ENCODE measurements at regions not wholly inside any gene's neighbourhood (a gene's known extent, or its start where the extent isn't known, plus 50 kb on each side); places are given as distances from the start of the nearest gene placed in this dataset.

DNA sequence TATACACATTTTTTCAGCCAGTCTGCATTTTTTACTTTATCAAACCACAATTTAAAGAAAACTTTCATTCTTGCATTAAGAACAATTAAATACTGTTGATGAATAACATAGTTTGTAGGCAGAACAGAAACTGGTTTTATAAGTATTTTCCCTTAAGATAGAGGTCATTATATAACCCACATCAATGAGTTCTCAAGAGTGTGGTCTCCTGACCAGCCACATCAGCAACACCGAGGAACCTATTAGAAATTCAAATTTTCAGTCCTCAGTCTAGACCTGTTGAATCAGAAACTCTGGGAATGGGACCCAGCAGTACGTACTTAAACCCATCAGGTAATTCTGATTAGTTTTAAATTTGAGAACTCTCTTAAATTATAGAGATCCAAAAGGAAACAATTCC is 299.6 kb upstream of the ARSJ start:
- DNase-seq (ENCODE audit: low read depth) = no peak
- TF ChIP-seq, protein P1, sequence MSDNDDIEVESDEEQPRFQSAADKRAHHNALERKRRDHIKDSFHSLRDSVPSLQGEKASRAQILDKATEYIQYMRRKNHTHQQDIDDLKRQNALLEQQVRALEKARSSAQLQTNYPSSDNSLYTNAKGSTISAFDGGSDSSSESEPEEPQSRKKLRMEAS (IDR thresholded peaks at IDR 0.05; ENCODE audit: low read depth, low read length) = no peak
- TF ChIP-seq POLR2A (IDR thresholded peaks at IDR 0.05; ENCODE audit: extremely low read depth, insufficient read length) (no peak), MYC (IDR thresholded peaks at IDR 0.05; ENCODE audit: low read depth, low read length) (no peak)
- TF ChIP-seq, protein P2, sequence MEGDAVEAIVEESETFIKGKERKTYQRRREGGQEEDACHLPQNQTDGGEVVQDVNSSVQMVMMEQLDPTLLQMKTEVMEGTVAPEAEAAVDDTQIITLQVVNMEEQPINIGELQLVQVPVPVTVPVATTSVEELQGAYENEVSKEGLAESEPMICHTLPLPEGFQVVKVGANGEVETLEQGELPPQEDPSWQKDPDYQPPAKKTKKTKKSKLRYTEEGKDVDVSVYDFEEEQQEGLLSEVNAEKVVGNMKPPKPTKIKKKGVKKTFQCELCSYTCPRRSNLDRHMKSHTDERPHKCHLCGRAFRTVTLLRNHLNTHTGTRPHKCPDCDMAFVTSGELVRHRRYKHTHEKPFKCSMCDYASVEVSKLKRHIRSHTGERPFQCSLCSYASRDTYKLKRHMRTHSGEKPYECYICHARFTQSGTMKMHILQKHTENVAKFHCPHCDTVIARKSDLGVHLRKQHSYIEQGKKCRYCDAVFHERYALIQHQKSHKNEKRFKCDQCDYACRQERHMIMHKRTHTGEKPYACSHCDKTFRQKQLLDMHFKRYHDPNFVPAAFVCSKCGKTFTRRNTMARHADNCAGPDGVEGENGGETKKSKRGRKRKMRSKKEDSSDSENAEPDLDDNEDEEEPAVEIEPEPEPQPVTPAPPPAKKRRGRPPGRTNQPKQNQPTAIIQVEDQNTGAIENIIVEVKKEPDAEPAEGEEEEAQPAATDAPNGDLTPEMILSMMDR (IDR thresholded peaks at IDR 0.05; ENCODE audit: low read depth, low read length) = no peak
- no peak overlapping the region for H3K4me3 ChIP-seq (ENCODE audit: low read depth, low read length)

DNA sequence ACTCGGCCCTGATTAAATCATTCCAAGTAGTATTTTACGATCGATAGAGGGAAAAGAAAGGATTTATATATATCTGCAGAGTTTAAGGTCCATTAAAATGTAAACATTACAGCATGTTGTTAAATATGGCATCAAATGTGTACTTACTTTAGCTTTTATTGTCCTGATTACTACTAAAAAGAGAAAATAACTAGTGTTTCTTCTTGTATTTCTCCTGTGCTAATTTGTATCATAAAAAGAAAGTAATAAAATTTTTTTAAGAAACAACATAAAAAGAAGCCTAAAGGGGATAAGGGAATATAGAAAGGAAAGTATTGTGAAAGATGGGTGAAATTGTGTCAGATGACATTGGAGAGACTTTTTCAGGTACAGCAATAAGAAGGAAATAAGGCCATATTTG is 300.3 kb upstream of the ARSJ start:
- H3K4me3 ChIP-seq (ENCODE audit: low read depth, low read length) = no peak overlapping the region
- TF ChIP-seq, protein P1 (IDR thresholded peaks at IDR 0.05; ENCODE audit: low read depth, low read length) = no peak
- TF ChIP-seq MYC (IDR thresholded peaks at IDR 0.05; ENCODE audit: low read depth, low read length) = no peak
- TF ChIP-seq POLR2A (IDR thresholded peaks at IDR 0.05; ENCODE audit: extremely low read depth, insufficient read length) = no peak
- TF ChIP-seq, protein P2 (IDR thresholded peaks at IDR 0.05; ENCODE audit: low read depth, low read length) = no peak
- DNase-seq (ENCODE audit: low read depth) = no peak

DNA sequence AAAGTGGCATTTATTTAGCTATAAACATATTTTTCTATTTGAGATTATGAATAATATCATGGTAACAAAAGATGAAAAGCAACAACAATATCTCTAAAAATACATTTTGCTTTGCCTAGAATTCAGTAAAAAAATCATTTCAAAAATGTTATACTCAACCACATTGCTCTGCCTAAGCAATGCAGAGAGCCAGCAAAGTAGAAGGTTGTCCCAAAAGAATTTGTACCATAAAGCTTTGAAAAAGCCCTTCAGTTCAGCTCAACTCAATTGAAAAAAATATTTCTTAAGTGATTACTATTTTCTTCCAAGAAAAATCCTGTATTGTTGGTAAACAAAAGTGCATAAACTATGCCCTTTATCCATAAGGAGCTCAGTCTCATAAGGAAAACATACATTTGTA is 301.2 kb upstream of the ARSJ start:
- no peak for DNase-seq (ENCODE audit: low read depth)
- H3K4me3 ChIP-seq (ENCODE audit: low read depth, low read length) = no peak overlapping the region
- TF ChIP-seq, protein P1 (IDR thresholded peaks at IDR 0.05; ENCODE audit: low read depth, low read length) = no peak
- TF ChIP-seq POLR2A (IDR thresholded peaks at IDR 0.05; ENCODE audit: extremely low read depth, insufficient read length) (no peak), MYC (IDR thresholded peaks at IDR 0.05; ENCODE audit: low read depth, low read length) (no peak)
- TF ChIP-seq, protein P2 (IDR thresholded peaks at IDR 0.05; ENCODE audit: low read depth, low read length) = no peak

DNA sequence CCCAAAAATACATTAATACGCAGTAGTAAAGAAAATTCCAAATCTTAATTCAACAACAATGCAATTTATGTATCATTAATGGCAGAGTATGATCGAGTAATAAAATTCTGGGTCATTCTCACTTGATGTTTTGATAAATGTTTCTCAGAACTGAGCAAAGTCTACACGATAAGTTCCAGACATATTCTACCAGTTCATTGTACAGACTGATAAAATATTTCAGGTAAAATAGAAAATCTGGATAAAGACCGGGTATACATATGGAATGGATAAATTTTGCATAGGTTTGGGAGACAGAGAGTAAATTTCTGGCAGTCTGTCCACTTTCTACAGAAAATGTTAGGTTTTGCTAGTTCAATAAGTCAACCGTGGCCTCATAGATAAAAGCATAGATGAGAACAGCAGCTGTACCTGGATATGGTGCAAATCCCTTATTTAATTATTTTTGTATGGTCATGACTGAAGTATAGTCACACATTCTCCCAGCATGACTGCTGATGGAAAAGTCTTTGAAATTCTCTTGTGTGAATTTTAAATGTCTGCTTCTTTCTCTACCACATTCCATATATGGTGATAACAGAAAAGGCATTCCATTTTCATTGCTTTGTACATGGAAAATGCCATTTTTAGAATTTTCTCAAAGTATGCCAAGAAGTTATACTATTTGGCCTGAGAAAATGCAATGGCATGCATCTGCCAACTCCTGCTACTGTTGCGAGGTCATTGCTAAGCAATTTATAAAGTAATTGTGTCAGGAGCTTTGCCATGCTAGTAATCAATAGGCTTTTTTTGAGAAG is 301.9 kb upstream of the ARSJ start:
- TF ChIP-seq MYC (IDR thresholded peaks at IDR 0.05; ENCODE audit: low read depth, low read length) = no peak
- TF ChIP-seq, protein P2 (IDR thresholded peaks at IDR 0.05; ENCODE audit: low read depth, low read length) = no peak
- TF ChIP-seq, protein P1 (IDR thresholded peaks at IDR 0.05; ENCODE audit: low read depth, low read length) = no peak
- TF ChIP-seq POLR2A (IDR thresholded peaks at IDR 0.05; ENCODE audit: extremely low read depth, insufficient read length) = no peak
- no peak overlapping the region for H3K4me3 ChIP-seq (ENCODE audit: low read depth, low read length)
- no peak for DNase-seq (ENCODE audit: low read depth)

DNA sequence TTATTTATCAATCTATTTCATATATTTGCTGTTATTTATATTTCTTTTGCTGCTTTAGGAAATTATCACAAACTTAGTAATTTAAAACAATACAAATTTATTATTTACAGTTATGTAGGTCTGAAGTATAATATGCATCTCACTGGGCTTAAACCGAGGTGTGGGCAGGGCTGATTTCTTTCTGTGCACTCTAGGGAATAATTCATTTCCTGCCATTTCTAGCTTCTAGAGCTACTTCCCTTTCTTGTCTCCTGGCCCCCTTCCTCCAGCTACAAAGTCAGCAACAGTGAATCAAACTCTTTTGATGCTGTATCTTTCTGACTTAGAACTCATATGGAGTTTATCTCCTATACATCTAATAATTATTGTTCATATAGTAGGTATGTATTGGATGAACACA is 303.5 kb upstream of the ARSJ start:
- TF ChIP-seq POLR2A (IDR thresholded peaks at IDR 0.05; ENCODE audit: extremely low read depth, insufficient read length) (no peak), MYC (IDR thresholded peaks at IDR 0.05; ENCODE audit: low read depth, low read length) (no peak)
- TF ChIP-seq, protein P2 (IDR thresholded peaks at IDR 0.05; ENCODE audit: low read depth, low read length) = no peak
- TF ChIP-seq, protein P1 (IDR thresholded peaks at IDR 0.05; ENCODE audit: low read depth, low read length) = no peak
- no peak overlapping the region for H3K4me3 ChIP-seq (ENCODE audit: low read depth, low read length)
- DNase-seq (ENCODE audit: low read depth) = peak; percentile 72
